ENCODE measurements at regions not wholly inside any gene's neighbourhood (a gene's known extent, or its start where the extent isn't known, plus 50 kb on each side); places are given as distances from the start of the nearest gene placed in this dataset.
"Not testable (repeated sequence)": the region's sequence is repeated elsewhere in the genome, so short reads cannot be mapped to it uniquely, and the experiment has no call there.

DNA sequence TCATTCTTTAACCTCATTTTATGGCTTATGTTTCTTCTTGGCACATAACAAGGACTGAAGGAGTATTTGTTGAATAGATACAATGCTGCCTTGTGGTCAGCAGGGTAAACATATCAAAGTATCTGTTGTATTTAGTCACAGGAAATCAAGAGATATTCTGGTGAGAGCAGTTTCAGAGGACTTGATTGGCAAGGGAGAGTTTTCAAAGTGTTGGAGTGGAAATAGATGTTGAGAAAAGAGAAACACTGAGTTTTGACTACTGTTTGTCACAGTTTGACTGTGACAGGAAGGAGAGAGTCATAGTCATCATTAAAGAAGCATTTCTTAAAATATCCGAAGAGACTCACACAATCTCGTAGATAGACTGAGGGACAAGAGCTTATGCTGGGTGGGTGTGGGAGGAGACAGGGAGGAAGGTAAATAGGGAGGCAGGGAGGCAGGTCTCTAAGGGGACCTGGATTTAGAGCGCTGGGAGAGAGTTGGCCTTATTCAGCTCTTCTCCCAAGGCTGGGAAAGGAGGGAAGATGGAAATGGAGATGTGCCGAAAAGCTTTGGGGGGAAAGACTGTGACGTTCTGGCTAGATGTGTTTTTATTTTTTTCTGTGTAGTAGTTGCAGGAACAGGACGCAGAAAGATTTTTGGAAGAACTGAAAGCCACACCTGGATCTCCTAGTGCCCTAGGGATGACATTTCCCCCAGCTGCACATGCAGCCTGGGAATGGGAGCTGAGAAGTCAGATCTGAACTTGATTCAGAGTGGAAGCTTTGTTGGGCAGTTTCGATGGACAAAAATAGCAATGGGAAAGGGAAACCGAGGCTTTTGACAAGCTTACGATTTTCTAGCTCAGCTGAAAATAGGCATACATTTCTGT lies 65.0 kb upstream of the IFNGR1 start:
- in situ Hi-C loops (cut with MboI; ENCODE audit: low pct_ligation_motif_present in 1 of 4, low pct_unique_long_range_greater_than_20kb in 1 of 4, low sequenced_read_pairs in 3 of 4), result loop anchor here in 1 of 4 donors (25.0 kb wide), 1 partner anchor 353 kb away; no protein-coding TSS in a partner anchor
- TF ChIP-seq POLR2A (IDR thresholded peaks at IDR 0.05) (no peak), EP300 (IDR thresholded peaks at IDR 0.05; ENCODE audit: low read depth) (no peak), POLR2AphosphoS5 (IDR thresholded peaks at IDR 0.05) (no peak)
- TF ChIP-seq, protein P1, sequence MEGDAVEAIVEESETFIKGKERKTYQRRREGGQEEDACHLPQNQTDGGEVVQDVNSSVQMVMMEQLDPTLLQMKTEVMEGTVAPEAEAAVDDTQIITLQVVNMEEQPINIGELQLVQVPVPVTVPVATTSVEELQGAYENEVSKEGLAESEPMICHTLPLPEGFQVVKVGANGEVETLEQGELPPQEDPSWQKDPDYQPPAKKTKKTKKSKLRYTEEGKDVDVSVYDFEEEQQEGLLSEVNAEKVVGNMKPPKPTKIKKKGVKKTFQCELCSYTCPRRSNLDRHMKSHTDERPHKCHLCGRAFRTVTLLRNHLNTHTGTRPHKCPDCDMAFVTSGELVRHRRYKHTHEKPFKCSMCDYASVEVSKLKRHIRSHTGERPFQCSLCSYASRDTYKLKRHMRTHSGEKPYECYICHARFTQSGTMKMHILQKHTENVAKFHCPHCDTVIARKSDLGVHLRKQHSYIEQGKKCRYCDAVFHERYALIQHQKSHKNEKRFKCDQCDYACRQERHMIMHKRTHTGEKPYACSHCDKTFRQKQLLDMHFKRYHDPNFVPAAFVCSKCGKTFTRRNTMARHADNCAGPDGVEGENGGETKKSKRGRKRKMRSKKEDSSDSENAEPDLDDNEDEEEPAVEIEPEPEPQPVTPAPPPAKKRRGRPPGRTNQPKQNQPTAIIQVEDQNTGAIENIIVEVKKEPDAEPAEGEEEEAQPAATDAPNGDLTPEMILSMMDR (IDR thresholded peaks at IDR 0.05), result no peak
- H3K36me3 ChIP-seq, result no peaks in the 10 kb centered on the region

DNA sequence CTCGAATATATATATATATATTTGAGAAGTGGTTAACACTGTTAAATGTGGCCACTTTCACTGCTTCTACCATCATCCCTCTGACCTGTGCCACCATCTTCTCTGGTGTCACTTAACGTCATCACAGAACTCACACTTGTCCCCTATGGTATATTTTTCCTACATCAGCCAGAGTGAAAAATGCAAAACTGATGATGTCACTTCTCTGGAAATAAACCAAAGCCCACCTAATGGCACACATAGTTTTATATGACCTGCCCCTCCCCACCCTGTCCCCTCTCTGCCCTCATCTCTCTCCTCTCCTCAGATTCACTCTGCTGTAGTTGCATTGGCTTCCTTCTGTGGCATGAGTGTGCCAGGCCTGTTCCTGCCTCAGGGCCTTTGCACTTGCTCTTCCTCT lies 63.9 kb upstream of the IFNGR1 start:
- H3K9me3 ChIP-seq, result no peaks in the 10 kb centered on the region
- no peak for TF ChIP-seq POLR2A (IDR thresholded peaks at IDR 0.05)
- TF ChIP-seq EP300 (IDR thresholded peaks at IDR 0.05; ENCODE audit: low read depth), result no peak
- no peak for TF ChIP-seq POLR2AphosphoS5 (IDR thresholded peaks at IDR 0.05)
- TF ChIP-seq, protein P1 (IDR thresholded peaks at IDR 0.05), result no peak
- in situ Hi-C loops (cut with MboI; ENCODE audit: low pct_ligation_motif_present in 1 of 4, low pct_unique_long_range_greater_than_20kb in 1 of 4, low sequenced_read_pairs in 3 of 4), result loop anchor here in 1 of 4 donors (25.0 kb wide), 1 partner anchor 354 kb away; no protein-coding TSS in a partner anchor
- no peaks in the 10 kb centered on the region for H3K4me1 ChIP-seq
- DNase-seq, result no peak
- no peaks in the 10 kb centered on the region for H3K36me3 ChIP-seq
- no peak overlapping the region for H3K4me3 ChIP-seq
- WGBS, 2 donors (ENCODE audit: low coverage in 1 of 2), result 45 to 81% methylated on average over 2 of the region's 2 CpGs
- intact Hi-C loops (cut with DNase I; ENCODE audit: low total_unique reads), result no loop called here
- H3K27me3 ChIP-seq, result no peaks in the 10 kb centered on the region
- no peak overlapping the region for H3K27ac ChIP-seq

More for the DNA sequence above, 65.0 kb upstream of the IFNGR1 start:
- Histone ChIP-seq H3K27me3 (no peaks in the 10 kb centered on the region), H3K4me1 (no peaks in the 10 kb centered on the region), H3K9me3 (no peaks in the 10 kb centered on the region), H3K4me3 (no peak overlapping the region), H3K27ac (no peak overlapping the region)
- intact Hi-C loops (cut with DNase I; ENCODE audit: low total_unique reads), result no loop called here
- no peak for DNase-seq
- 65 to 66% methylated on average over 8 to 9 of the region's 9 CpGs for WGBS, 2 donors (ENCODE audit: low coverage in 1 of 2)

DNA sequence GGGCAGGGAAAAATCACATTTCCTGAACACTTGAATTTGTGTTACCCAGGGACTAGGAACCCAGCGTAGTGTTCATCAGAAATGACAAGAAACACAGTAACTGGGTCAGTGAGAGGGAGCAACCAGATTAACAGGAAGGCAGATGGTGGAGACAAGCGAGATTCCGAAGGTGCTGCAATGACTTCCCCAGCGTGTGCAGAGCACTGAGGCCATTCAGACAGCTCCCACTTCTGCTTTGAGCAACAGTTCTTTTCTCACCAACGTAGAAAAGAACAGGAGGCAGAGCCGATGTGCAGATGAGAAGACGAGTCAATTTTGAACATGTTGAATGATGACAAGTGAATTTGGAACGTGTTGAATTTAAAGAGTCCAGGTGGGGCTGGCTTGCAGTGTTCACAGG lies 63.1 kb upstream of the IFNGR1 start:
- H3K4me3 ChIP-seq, result no peak overlapping the region
- TF ChIP-seq, protein P1 (IDR thresholded peaks at IDR 0.05), result no peak
- no peak for TF ChIP-seq EP300 (IDR thresholded peaks at IDR 0.05; ENCODE audit: low read depth)
- no peak for TF ChIP-seq POLR2A (IDR thresholded peaks at IDR 0.05)
- no peaks in the 10 kb centered on the region for H3K4me1 ChIP-seq
- in situ Hi-C loops (cut with MboI; ENCODE audit: low pct_ligation_motif_present in 1 of 4, low pct_unique_long_range_greater_than_20kb in 1 of 4, low sequenced_read_pairs in 3 of 4), result loop anchor here in 1 of 4 donors (25.0 kb wide), 1 partner anchor 355 kb away; no protein-coding TSS in a partner anchor
- H3K27ac ChIP-seq, result no peak overlapping the region
- intact Hi-C loops (cut with DNase I; ENCODE audit: low total_unique reads), result no loop called here
- no peaks in the 10 kb centered on the region for H3K9me3 ChIP-seq
- H3K27me3 ChIP-seq, result no peaks in the 10 kb centered on the region
- H3K36me3 ChIP-seq, result no peaks in the 10 kb centered on the region
- DNase-seq, result no peak
- 77 to 82% methylated on average over 5 to 8 of the region's 8 CpGs for WGBS, 2 donors (ENCODE audit: low coverage in 1 of 2)

DNA sequence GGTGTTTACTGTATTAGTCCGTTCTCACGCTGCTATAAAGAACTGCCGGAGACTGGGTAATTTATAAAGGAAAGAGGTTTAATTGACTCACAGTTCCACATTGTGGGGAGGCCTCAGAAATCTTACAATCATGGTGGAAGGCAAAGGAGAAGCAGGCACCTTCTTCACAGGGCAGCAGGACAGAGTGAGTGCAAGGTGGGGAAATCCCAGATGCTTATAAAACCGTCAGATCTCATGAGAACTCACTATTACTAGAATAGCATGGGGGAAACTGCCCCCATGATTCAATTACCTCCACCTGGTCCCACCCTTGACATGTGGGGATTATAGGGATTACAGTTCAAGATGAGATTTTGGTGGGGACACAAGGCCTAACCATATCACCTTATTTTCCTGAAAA lies 60.1 kb upstream of the IFNGR1 start:
- intact Hi-C loops (cut with DNase I; ENCODE audit: low total_unique reads); H3K27ac ChIP-seq; H3K36me3 ChIP-seq; H3K9me3 ChIP-seq; DNase-seq; H3K4me3 ChIP-seq; H3K4me1 ChIP-seq; H3K27me3 ChIP-seq: not testable (repeated sequence)
- in situ Hi-C loops (cut with MboI; ENCODE audit: low pct_ligation_motif_present in 1 of 4, low pct_unique_long_range_greater_than_20kb in 1 of 4, low sequenced_read_pairs in 3 of 4), result loop anchor here in 1 of 4 donors (25.0 kb wide), 1 partner anchor 358 kb away; no protein-coding TSS in a partner anchor
- WGBS, 2 donors (ENCODE audit: low coverage in 1 of 2), result 78% methylated on average over 4 of the region's 4 CpGs
